ENCODE measurements at regions not wholly inside any gene's neighbourhood (a gene's known extent, or its start where the extent isn't known, plus 50 kb on each side); places are given as distances from the start of the nearest gene placed in this dataset.
A peak's percentile ranks its signal among the peaks of the same experiment; 100 is the strongest.

GRCh38 chr1:108059945-108060344 lies 95.0 kb upstream of the VAV3 start:
- intact Hi-C loops (cut with DNase I; ENCODE audit: low total_unique reads), result no loop called here
- H3K9me3 ChIP-seq, result no peaks in the 10 kb centered on the region

GRCh38 chr1:108057541-108057940 lies 92.6 kb upstream of the VAV3 start:
- Histone ChIP-seq H3K4me1 (peaks cover 0 to 5% of the 10 kb centered on the region in 2 donors), H3K4me3 (no peak overlapping the region), H3K9me3 (no peaks in the 10 kb centered on the region), H3K36me3 (no peaks in the 10 kb centered on the region), H3K27me3 (no peaks in the 10 kb centered on the region), H3K27ac (no peak overlapping the region)
- ATAC-seq, result no peak
- in situ Hi-C loops (cut with MboI; ENCODE audit: low sequenced_read_pairs in 4 of 4), result no loop called here
- no peak for TF ChIP-seq POLR2A (IDR thresholded peaks at IDR 0.05)
- TF ChIP-seq CTCF (IDR thresholded peaks at IDR 0.05 in 4 of 5, conservative IDR thresholded peaks at IDR 0.05 in 1 of 5), result no peak
- intact Hi-C loops (cut with DNase I; ENCODE audit: low total_unique reads), result no loop called here
- peak; percentile 28 to 53 for DNase-seq

More at GRCh38 chr1:108059945-108060344, 95.0 kb upstream of the VAV3 start:
- in situ Hi-C loops (cut with MboI; ENCODE audit: low sequenced_read_pairs in 4 of 4), result no loop called here
- TF ChIP-seq POLR2A (IDR thresholded peaks at IDR 0.05) (no peak), CTCF (IDR thresholded peaks at IDR 0.05 in 4 of 5, conservative IDR thresholded peaks at IDR 0.05 in 1 of 5) (no peak)
- Histone ChIP-seq H3K36me3 (no peaks in the 10 kb centered on the region), H3K4me3 (no peak overlapping the region), H3K27ac (no peak overlapping the region), H3K4me1 (no peaks in the 10 kb centered on the region), H3K27me3 (no peaks in the 10 kb centered on the region)
- ATAC-seq, result no peak
- DNase-seq, result no peak

GRCh38 chr1:108056436-108056990 lies 91.5 kb upstream of the VAV3 start:
- no peaks in the 10 kb centered on the region for H3K27me3 ChIP-seq
- no peaks in the 10 kb centered on the region for H3K9me3 ChIP-seq
- H3K27ac ChIP-seq, result no peak overlapping the region
- H3K4me3 ChIP-seq, result no peak overlapping the region
- H3K36me3 ChIP-seq, result no peaks in the 10 kb centered on the region
- intact Hi-C loops (cut with DNase I; ENCODE audit: low total_unique reads) (no loop called here), in situ Hi-C loops (cut with MboI; ENCODE audit: low sequenced_read_pairs in 4 of 4) (no loop called here)
- no peak for DNase-seq
- no peak for ATAC-seq
- no peak for TF ChIP-seq CTCF (IDR thresholded peaks at IDR 0.05 in 4 of 5, conservative IDR thresholded peaks at IDR 0.05 in 1 of 5)
- no peak for TF ChIP-seq POLR2A (IDR thresholded peaks at IDR 0.05)
- H3K4me1 ChIP-seq, result peaks cover 5 to 12% of the 10 kb centered on the region in 2 donors

- ATAC-seq (no peak), DNase-seq (no peak)
- no peak overlapping the region for H3K27ac ChIP-seq
- no peaks in the 10 kb centered on the region for H3K36me3 ChIP-seq
- in situ Hi-C loops (cut with MboI; ENCODE audit: low sequenced_read_pairs in 4 of 4), result no loop called here
- TF ChIP-seq POLR2A (IDR thresholded peaks at IDR 0.05) (no peak), CTCF (IDR thresholded peaks at IDR 0.05 in 4 of 5, conservative IDR thresholded peaks at IDR 0.05 in 1 of 5) (no peak)
- no peaks in the 10 kb centered on the region for H3K9me3 ChIP-seq
- peaks cover 14 to 22% of the 10 kb centered on the region in 2 donors for H3K4me1 ChIP-seq
- H3K4me3 ChIP-seq, result no peak overlapping the region
- intact Hi-C loops (cut with DNase I; ENCODE audit: low total_unique reads), result no loop called here
- no peaks in the 10 kb centered on the region for H3K27me3 ChIP-seq
These were observed 90.4 kb upstream of the VAV3 start for GRCh38 chr1:108055387-108055786.

- intact Hi-C loops (cut with DNase I; ENCODE audit: low total_unique reads), result loop anchor here (5.0 kb wide), 2 partner anchors 102 to 267 kb away; no protein-coding TSS in a partner anchor
- H3K4me1 ChIP-seq, result peaks cover 14 to 25% of the 10 kb centered on the region in 2 donors
- DNase-seq (no peak), ATAC-seq (no peak)
- H3K36me3 ChIP-seq, result no peaks in the 10 kb centered on the region
- TF ChIP-seq CTCF (IDR thresholded peaks at IDR 0.05 in 4 of 5, conservative IDR thresholded peaks at IDR 0.05 in 1 of 5) (no peak), POLR2A (IDR thresholded peaks at IDR 0.05) (no peak)
- in situ Hi-C loops (cut with MboI; ENCODE audit: low sequenced_read_pairs in 4 of 4), result no loop called here
- H3K9me3 ChIP-seq, result no peaks in the 10 kb centered on the region
- no peak overlapping the region for H3K27ac ChIP-seq
- no peak overlapping the region for H3K4me3 ChIP-seq
- H3K27me3 ChIP-seq, result peaks cover 0 to 2% (median 0%) of the 10 kb centered on the region in 3 donors
These were observed 89.4 kb upstream of the VAV3 start for GRCh38 chr1:108054396-108054795.
